Neuron (in vitro differentiated cells): ENCODE measurements at regions not wholly inside any gene's neighbourhood (a gene's known extent, or its start where the extent isn't known, plus 50 kb on each side); places are given as distances from the start of the nearest gene placed in this dataset.
A peak's percentile ranks its signal among the peaks of the same experiment; 100 is the strongest.
"Not testable (repeated sequence)": the region's sequence is repeated elsewhere in the genome, so short reads cannot be mapped to it uniquely, and the experiment has no call there.

Source experiments
- H2AFZ ChIP-seq: one replicate; pipeline ENCODE4 v1.6.1; 2013; ENCODE audit warnings: low read depth, mild to moderate bottlenecking, inconsistent platforms, low read length, moderate library complexity
- H3K27me3 ChIP-seq: one replicate; pipeline ENCODE4 v1.6.1; 2013; ENCODE audit warnings: low read length; ENCODE audit not compliant: insufficient read depth
- H3K36me3 ChIP-seq: one replicate; pipeline ENCODE4 v1.6.1; 2013; ENCODE audit warnings: low read length; ENCODE audit not compliant: insufficient read depth
- H3K4me1 ChIP-seq: one replicate; pipeline ENCODE4 v1.6.1; 2013; ENCODE audit warnings: low read length; ENCODE audit not compliant: insufficient read depth
- H3K4me3 ChIP-seq: 2 replicates; pipeline ENCODE4 v1.5.1; 2013; ENCODE audit warnings: mild to moderate bottlenecking, low read length, moderate library complexity
- H3K9me3 ChIP-seq: one replicate; pipeline ENCODE4 v1.6.1; 2013; ENCODE audit warnings: low read length

GRCh38 chr17:54172096-54172984 lies 349.6 kb downstream of the KIF2B start:
- no peaks in the 10 kb centered on the region for H3K36me3 ChIP-seq
- peak overlapping the region; percentile 61 for H2AFZ ChIP-seq
- peaks cover 2% of the 10 kb centered on the region for H3K4me1 ChIP-seq
- H3K9me3 ChIP-seq: no peaks in the 10 kb centered on the region
- no peak overlapping the region for H3K4me3 ChIP-seq
- no peaks in the 10 kb centered on the region for H3K27me3 ChIP-seq

- Histone ChIP-seq H3K4me3 (no peak overlapping the region), H2AFZ (no peak overlapping the region), H3K9me3 (no peaks in the 10 kb centered on the region), H3K36me3 (no peaks in the 10 kb centered on the region), H3K4me1 (peaks cover 2% of the 10 kb centered on the region), H3K27me3 (no peaks in the 10 kb centered on the region)
Observed at GRCh38 chr17:54172985-54173316, 350.2 kb downstream of the KIF2B start.

GRCh38 chr17:54177606-54178308 lies 355.0 kb downstream of the KIF2B start:
- Histone ChIP-seq H2AFZ (no peak overlapping the region), H3K36me3 (no peaks in the 10 kb centered on the region), H3K9me3 (no peaks in the 10 kb centered on the region)

GRCh38 chr17:54180950-54181349 lies 358.2 kb downstream of the KIF2B start:
- Histone ChIP-seq H3K4me1 (no peaks in the 10 kb centered on the region), H3K36me3 (no peaks in the 10 kb centered on the region), H3K9me3 (no peaks in the 10 kb centered on the region), H2AFZ (no peak overlapping the region), H3K4me3 (no peak overlapping the region), H3K27me3 (no peaks in the 10 kb centered on the region)

More at GRCh38 chr17:54177606-54178308, 355.0 kb downstream of the KIF2B start:
- H3K4me1 ChIP-seq: no peaks in the 10 kb centered on the region
- H3K27me3 ChIP-seq: no peaks in the 10 kb centered on the region
- no peak overlapping the region for H3K4me3 ChIP-seq

GRCh38 chr17:54191261-54191660 lies 368.5 kb downstream of the KIF2B start:
- Histone ChIP-seq H2AFZ (no peak overlapping the region), H3K4me3 (no peak overlapping the region), H3K9me3 (no peaks in the 10 kb centered on the region), H3K36me3 (no peaks in the 10 kb centered on the region), H3K4me1 (no peaks in the 10 kb centered on the region), H3K27me3 (no peaks in the 10 kb centered on the region)

- no peak overlapping the region for H3K4me3 ChIP-seq
- no peaks in the 10 kb centered on the region for H3K4me1 ChIP-seq
- H3K27me3 ChIP-seq: no peaks in the 10 kb centered on the region
Observed at GRCh38 chr17:54194268-54194667, 371.5 kb downstream of the KIF2B start.

GRCh38 chr17:54196751-54197150 lies 374.0 kb downstream of the KIF2B start:
- no peak overlapping the region for H2AFZ ChIP-seq
- no peaks in the 10 kb centered on the region for H3K4me1 ChIP-seq
- H3K27me3 ChIP-seq: no peaks in the 10 kb centered on the region
- no peaks in the 10 kb centered on the region for H3K9me3 ChIP-seq
- no peaks in the 10 kb centered on the region for H3K36me3 ChIP-seq
- no peak overlapping the region for H3K4me3 ChIP-seq

More at GRCh38 chr17:54194268-54194667, 371.5 kb downstream of the KIF2B start:
- Histone ChIP-seq H3K9me3 (no peaks in the 10 kb centered on the region), H2AFZ (no peak overlapping the region), H3K36me3 (no peaks in the 10 kb centered on the region)

- not testable (repeated sequence) for H3K27me3 ChIP-seq, H3K4me3 ChIP-seq, H2AFZ ChIP-seq, H3K4me1 ChIP-seq, H3K9me3 ChIP-seq, H3K36me3 ChIP-seq
Observed at GRCh38 chr17:54201380-54201779, 378.7 kb downstream of the KIF2B start.

- H3K9me3 ChIP-seq: no peaks in the 10 kb centered on the region
- H3K4me1 ChIP-seq: peaks cover 7% of the 10 kb centered on the region
- no peaks in the 10 kb centered on the region for H3K27me3 ChIP-seq
Observed at GRCh38 chr17:54220829-54221228, 398.1 kb downstream of the KIF2B start.

GRCh38 chr17:54221499-54221898 lies 398.8 kb downstream of the KIF2B start:
- Histone ChIP-seq H3K27me3 (no peaks in the 10 kb centered on the region), H3K4me1 (peaks cover 2% of the 10 kb centered on the region), H3K4me3 (no peak overlapping the region), H3K9me3 (no peaks in the 10 kb centered on the region), H3K36me3 (no peaks in the 10 kb centered on the region), H2AFZ (no peak overlapping the region)

More at GRCh38 chr17:54220829-54221228, 398.1 kb downstream of the KIF2B start:
- H2AFZ ChIP-seq: no peak overlapping the region
- H3K36me3 ChIP-seq: no peaks in the 10 kb centered on the region
- no peak overlapping the region for H3K4me3 ChIP-seq

- H3K4me3 ChIP-seq: no peak overlapping the region
- no peak overlapping the region for H2AFZ ChIP-seq
- no peaks in the 10 kb centered on the region for H3K36me3 ChIP-seq
- no peaks in the 10 kb centered on the region for H3K27me3 ChIP-seq
- H3K9me3 ChIP-seq: no peaks in the 10 kb centered on the region
- no peaks in the 10 kb centered on the region for H3K4me1 ChIP-seq
Observed at GRCh38 chr17:54235571-54235970, 412.8 kb downstream of the KIF2B start.

- Histone ChIP-seq H2AFZ (no peak overlapping the region), H3K9me3 (no peaks in the 10 kb centered on the region), H3K4me3 (no peak overlapping the region), H3K4me1 (no peaks in the 10 kb centered on the region), H3K27me3 (no peaks in the 10 kb centered on the region), H3K36me3 (no peaks in the 10 kb centered on the region)
Observed at GRCh38 chr17:54237911-54238515, 415.3 kb downstream of the KIF2B start.

- H3K9me3 ChIP-seq: no peaks in the 10 kb centered on the region
- no peaks in the 10 kb centered on the region for H3K4me1 ChIP-seq
- H2AFZ ChIP-seq: no peak overlapping the region
- no peak overlapping the region for H3K4me3 ChIP-seq
- no peaks in the 10 kb centered on the region for H3K27me3 ChIP-seq
- H3K36me3 ChIP-seq: no peaks in the 10 kb centered on the region
Observed at GRCh38 chr17:54239291-54239690, 416.6 kb downstream of the KIF2B start.
